Central memory CD4-positive, alpha-beta T cell (primary cell): ENCODE measurements at regions not wholly inside any gene's neighbourhood (a gene's known extent, or its start where the extent isn't known, plus 50 kb on each side); places are given as distances from the start of the nearest gene placed in this dataset.

ENCODE experiments used
- DNase-seq: peaks from one replicate; pipeline ENCODE4 v3.0.0; 2022

- no peak for DNase-seq
These were observed 139.6 kb upstream of the FAM20A start for GRCh38 chr17:68740555-68741447.

- DNase-seq = no peak
These were observed 136.7 kb upstream of the FAM20A start for GRCh38 chr17:68737761-68738443.

DNA sequence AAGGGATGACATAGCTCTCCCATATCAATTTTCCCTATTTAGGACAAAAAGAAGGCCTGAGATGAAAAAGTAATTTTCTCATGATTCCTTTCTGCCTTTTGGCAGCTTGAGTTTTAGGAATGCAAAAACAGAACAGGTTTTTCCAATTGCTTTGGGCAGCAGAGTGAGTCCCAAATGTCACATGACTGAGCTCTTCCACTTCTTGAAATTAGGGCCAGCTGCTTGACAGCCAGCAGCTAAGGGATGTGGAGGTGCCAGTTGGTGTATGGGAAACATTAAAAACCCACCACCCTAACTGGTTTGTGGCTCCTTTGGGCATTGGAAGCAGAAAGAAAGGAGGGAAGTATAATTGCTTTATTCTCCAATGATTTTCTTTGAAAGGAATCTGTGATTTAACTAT lies 133.8 kb upstream of the FAM20A start:
- no peak for DNase-seq

- DNase-seq = no peak
These were observed 133.2 kb upstream of the FAM20A start for GRCh38 chr17:68734187-68734900.

- DNase-seq = no peak
These were observed 132.3 kb upstream of the FAM20A start for GRCh38 chr17:68733241-68734176.

- DNase-seq = no peak
These were observed 131.2 kb upstream of the FAM20A start for GRCh38 chr17:68732301-68732749.

DNA sequence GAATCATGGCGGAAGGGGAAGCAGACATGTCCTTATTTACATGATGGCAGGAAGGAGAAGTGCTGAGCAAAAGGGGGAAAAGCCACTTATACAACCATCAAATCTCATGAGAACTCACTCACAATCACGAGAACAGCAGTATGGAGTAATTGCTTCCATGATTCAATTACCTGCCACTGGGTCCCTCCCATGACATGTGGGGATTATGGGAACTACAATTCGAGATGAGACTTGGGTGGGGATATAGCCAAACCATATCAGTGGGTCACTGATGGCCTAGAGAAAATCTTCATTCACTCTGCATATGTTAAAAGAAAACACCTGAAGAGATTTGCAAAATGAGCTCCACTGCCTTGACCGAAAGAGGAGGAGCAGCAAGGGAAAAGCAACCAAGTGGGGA lies 130.3 kb upstream of the FAM20A start:
- no peak for DNase-seq

DNA sequence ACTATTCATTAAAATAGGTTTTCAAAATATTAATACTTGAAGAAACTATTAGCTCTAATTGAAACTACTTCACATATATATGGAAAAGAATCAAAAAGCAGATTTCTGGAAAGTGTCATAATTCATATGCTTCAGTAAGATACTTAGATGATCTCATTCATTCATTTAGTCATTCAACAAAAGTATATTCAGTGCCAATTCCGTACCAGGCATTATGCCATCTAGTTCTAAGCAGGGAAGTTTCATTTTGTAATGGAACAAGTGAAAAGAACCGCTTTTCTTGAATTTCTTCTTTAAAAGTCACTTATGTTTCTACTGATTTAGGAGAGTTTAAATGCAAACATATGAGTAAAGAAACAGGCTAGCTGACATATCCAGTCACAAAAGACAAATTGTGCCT lies 118.3 kb upstream of the FAM20A start:
- no peak for DNase-seq

DNA sequence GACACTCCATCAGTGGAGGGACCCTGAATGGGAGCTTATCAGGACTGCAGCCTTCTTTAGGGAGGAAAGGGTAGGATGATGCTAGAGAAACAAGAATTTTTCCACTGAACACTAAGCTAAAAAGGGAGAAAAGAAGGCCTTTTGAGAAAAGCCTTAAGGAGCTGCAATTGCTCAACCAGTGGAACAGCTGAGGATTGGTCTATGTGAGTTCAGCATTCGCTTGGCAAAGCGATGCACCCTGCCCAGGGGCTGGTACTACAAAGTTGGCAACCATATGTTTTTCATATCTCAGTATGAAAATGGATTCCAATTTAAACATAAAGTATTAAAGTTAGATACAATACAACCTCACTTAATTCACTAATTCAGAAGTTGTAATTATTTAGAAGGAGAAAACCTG lies 117.8 kb upstream of the FAM20A start:
- no peak for DNase-seq

DNA sequence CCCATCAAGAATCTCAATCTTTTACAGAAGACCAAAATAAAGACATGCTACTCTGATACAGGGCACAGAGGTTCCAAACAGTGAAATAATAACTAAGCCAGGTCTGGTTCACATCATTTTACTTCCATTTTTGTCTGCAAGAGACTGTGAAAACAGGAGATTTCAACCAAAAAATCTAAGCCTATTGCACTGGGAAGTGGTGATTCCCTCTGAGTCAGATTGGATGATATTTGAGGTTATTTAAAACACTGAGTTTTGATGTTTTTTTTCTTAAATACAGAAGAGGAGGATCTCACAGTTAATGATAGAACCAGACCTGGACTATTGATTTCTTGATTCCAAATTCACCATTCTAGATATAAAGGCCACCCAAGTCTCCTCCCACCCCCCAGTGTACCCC lies 117.3 kb upstream of the FAM20A start:
- no peak for DNase-seq

DNA sequence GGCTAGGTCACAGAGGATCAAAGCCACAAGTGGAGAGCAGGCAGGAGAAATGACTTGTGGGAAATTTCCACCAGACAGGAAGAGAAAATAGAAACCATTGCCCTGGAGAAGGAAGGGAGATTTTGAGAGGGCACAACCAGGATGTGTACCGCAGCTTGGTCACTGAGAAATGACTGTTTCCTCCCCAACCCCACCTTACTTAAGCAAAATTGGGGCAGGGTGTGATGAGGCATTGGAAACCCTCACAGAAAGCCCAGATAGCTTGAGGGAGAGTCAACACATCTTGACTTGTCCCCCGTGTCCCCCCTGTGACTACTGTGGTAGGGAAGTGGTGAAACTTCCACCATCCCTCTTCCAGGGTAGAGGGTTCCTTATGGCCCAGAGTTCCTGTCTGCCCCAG lies 113.5 kb upstream of the FAM20A start:
- no peak for DNase-seq

GRCh38 chr17:68711858-68712257 lies 110.7 kb upstream of the FAM20A start:
- DNase-seq = no peak

- DNase-seq = no peak
These were observed 109.8 kb upstream of the FAM20A start for GRCh38 chr17:68710976-68711375.

- DNase-seq = no peak
These were observed 109.0 kb upstream of the FAM20A start for GRCh38 chr17:68710035-68710780.

- no peak for DNase-seq
These were observed 108.3 kb upstream of the FAM20A start for GRCh38 chr17:68709461-68709860.

- no peak for DNase-seq
These were observed 105.9 kb upstream of the FAM20A start for GRCh38 chr17:68707031-68707430.

GRCh38 chr17:68706356-68706920 lies 105.3 kb upstream of the FAM20A start:
- no peak for DNase-seq

DNA sequence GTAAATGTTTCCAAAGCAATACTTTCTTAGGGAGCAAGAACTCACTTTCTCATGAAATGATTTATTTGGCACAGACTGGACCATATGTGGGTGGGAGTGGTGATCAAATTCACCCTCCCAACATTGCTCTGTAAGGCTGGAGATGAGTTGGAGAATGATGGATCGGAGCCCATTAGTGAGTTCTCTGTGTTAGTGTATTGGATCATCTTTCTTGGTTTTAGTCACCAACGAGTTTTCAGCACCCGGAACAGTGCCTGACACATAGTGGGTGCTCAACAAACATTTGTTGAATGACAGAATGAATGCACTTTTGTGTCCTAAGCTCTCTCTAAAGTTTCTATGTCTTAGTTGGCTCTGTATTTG lies 104.5 kb upstream of the FAM20A start:
- DNase-seq = no peak

GRCh38 chr17:68704871-68705713 lies 103.9 kb upstream of the FAM20A start:
- no peak for DNase-seq

- DNase-seq = no peak
These were observed 99.9 kb upstream of the FAM20A start for GRCh38 chr17:68701046-68701445.
